Stimulated activated naive CD8-positive, alpha-beta T cell treated with anti-CD3 and anti-CD28 coated beads, Interleukin-15, amount 100 ng/mL, for 72 hours (primary cell): ENCODE measurements at regions not wholly inside any gene's neighbourhood (a gene's known extent, or its start where the extent isn't known, plus 50 kb on each side); places are given as distances from the start of the nearest gene placed in this dataset.
"Not testable (repeated sequence)": the region's sequence is repeated elsewhere in the genome, so short reads cannot be mapped to it uniquely, and the experiment has no call there.

ENCODE experiments used
- ATAC-seq: fragments of 150-1000 bp; cut with Tn5 transposase; 2 replicates; pipeline ENCODE4 v1.10.0; 2021; ENCODE audit warnings: mild to moderate bottlenecking, moderate library complexity
- DNase-seq, 2 donors: peaks; one replicate each; pipeline ENCODE4 v3.0.0; 2021 to 2022
- H3K27ac Mint-ChIP-seq, 2 donors: one replicate each; pipeline ENCODE4 v1.8.0; 2022; ENCODE audit warnings: mild to moderate bottlenecking in 2 of 2, mixed read lengths in 2 of 2, moderate library complexity in 2 of 2
- H3K27me3 Mint-ChIP-seq: one replicate; pipeline ENCODE4 v1.8.0; 2022; ENCODE audit warnings: mixed read lengths
- H3K4me1 Mint-ChIP-seq: one replicate; pipeline ENCODE4 v1.8.0; 2022; ENCODE audit warnings: mild to moderate bottlenecking, mixed read lengths
- H3K4me3 Mint-ChIP-seq, 2 donors: one replicate each; pipeline ENCODE4 v1.8.0; 2022; ENCODE audit warnings: mild to moderate bottlenecking in 2 of 2, mixed read lengths in 2 of 2, moderate library complexity in 1 of 2
- H3K9me3 Mint-ChIP-seq, 2 donors: one replicate each; pipeline ENCODE4 v1.8.0; 2022; ENCODE audit warnings: mixed read lengths in 2 of 2

GRCh38 chr1:224061436-224061835 lies 52.5 kb upstream of the FBXO28 start:
- no peaks in the 10 kb centered on the region for H3K27me3 Mint-ChIP-seq
- H3K4me3 Mint-ChIP-seq: no peak overlapping the region
- no peak for ATAC-seq
- H3K27ac Mint-ChIP-seq: no peak overlapping the region
- H3K9me3 Mint-ChIP-seq: no peaks in the 10 kb centered on the region
- no peaks in the 10 kb centered on the region for H3K4me1 Mint-ChIP-seq
- DNase-seq: no peak

- no peak overlapping the region for H3K4me3 Mint-ChIP-seq
- no peak overlapping the region for H3K27ac Mint-ChIP-seq
- no peaks in the 10 kb centered on the region for H3K4me1 Mint-ChIP-seq
- no peak for DNase-seq
- no peaks in the 10 kb centered on the region for H3K27me3 Mint-ChIP-seq
- ATAC-seq: no peak
- H3K9me3 Mint-ChIP-seq: no peaks in the 10 kb centered on the region
These were observed 53.9 kb upstream of the FBXO28 start for GRCh38 chr1:224059897-224060427.

GRCh38 chr1:224058303-224058702 lies 55.6 kb upstream of the FBXO28 start:
- Mint-ChIP-seq H3K27me3 (no peaks in the 10 kb centered on the region), H3K4me1 (no peaks in the 10 kb centered on the region), H3K9me3 (peaks cover 0 to 4% of the 10 kb centered on the region in 2 donors), H3K27ac (no peak overlapping the region), H3K4me3 (no peak overlapping the region)
- DNase-seq (no peak), ATAC-seq (no peak)

GRCh38 chr1:224057461-224058199 lies 56.3 kb upstream of the FBXO28 start:
- DNase-seq: no peak
- no peak overlapping the region for H3K4me3 Mint-ChIP-seq
- H3K9me3 Mint-ChIP-seq: peaks cover 0 to 4% of the 10 kb centered on the region in 2 donors
- H3K27ac Mint-ChIP-seq: no peak overlapping the region
- no peaks in the 10 kb centered on the region for H3K4me1 Mint-ChIP-seq
- no peak for ATAC-seq
- no peaks in the 10 kb centered on the region for H3K27me3 Mint-ChIP-seq

- DNase-seq (no peak), ATAC-seq (no peak)
- no peak overlapping the region for H3K27ac Mint-ChIP-seq
- peaks cover 0 to 4% of the 10 kb centered on the region in 2 donors for H3K9me3 Mint-ChIP-seq
- H3K4me1 Mint-ChIP-seq: no peaks in the 10 kb centered on the region
- H3K27me3 Mint-ChIP-seq: no peaks in the 10 kb centered on the region
- H3K4me3 Mint-ChIP-seq: no peak overlapping the region
These were observed 59.3 kb upstream of the FBXO28 start for GRCh38 chr1:224054611-224055010.

- Mint-ChIP-seq H3K27ac (no peak overlapping the region), H3K27me3 (no peaks in the 10 kb centered on the region), H3K4me1 (no peaks in the 10 kb centered on the region), H3K4me3 (no peak overlapping the region), H3K9me3 (peaks cover 0 to 4% of the 10 kb centered on the region in 2 donors)
- DNase-seq: no peak
- no peak for ATAC-seq
These were observed 59.9 kb upstream of the FBXO28 start for GRCh38 chr1:224054012-224054411.

GRCh38 chr1:224053456-224053855 lies 60.5 kb upstream of the FBXO28 start:
- peaks cover 0 to 4% of the 10 kb centered on the region in 2 donors for H3K9me3 Mint-ChIP-seq
- DNase-seq (no peak), ATAC-seq (no peak)
- no peak overlapping the region for H3K27ac Mint-ChIP-seq
- no peaks in the 10 kb centered on the region for H3K27me3 Mint-ChIP-seq
- H3K4me1 Mint-ChIP-seq: no peaks in the 10 kb centered on the region
- H3K4me3 Mint-ChIP-seq: no peak overlapping the region

GRCh38 chr1:224052772-224053171 lies 61.1 kb upstream of the FBXO28 start:
- no peak for DNase-seq
- Mint-ChIP-seq H3K4me1 (no peaks in the 10 kb centered on the region), H3K9me3 (peaks cover 0 to 4% of the 10 kb centered on the region in 2 donors), H3K4me3 (no peak overlapping the region), H3K27ac (no peak overlapping the region), H3K27me3 (no peaks in the 10 kb centered on the region)
- no peak for ATAC-seq

DNA sequence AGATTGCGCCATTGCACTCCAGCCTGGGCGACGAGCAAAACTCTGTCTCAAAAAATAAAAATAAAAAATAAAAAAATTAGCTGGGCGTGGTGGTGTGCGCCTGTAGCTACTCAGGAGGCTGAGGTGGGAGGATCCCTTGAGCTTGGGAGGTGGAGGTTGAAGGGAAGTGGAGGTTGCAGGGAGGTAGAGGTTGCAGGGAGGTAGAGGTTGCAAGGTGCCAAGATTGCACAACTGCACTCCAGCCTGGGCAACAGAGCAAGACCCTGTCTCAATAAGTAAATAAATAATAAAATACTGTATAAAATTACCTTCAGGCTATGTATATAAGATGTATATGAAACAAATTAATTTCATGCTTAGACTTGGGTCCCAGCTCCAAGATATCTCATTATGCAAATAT lies 62.1 kb upstream of the FBXO28 start:
- not testable (repeated sequence) for DNase-seq, H3K27ac Mint-ChIP-seq, H3K4me3 Mint-ChIP-seq, H3K27me3 Mint-ChIP-seq, H3K4me1 Mint-ChIP-seq, ATAC-seq, H3K9me3 Mint-ChIP-seq

- H3K27me3 Mint-ChIP-seq: no peaks in the 10 kb centered on the region
- no peaks in the 10 kb centered on the region for H3K4me1 Mint-ChIP-seq
- H3K4me3 Mint-ChIP-seq: no peak overlapping the region
- H3K27ac Mint-ChIP-seq: no peak overlapping the region
- ATAC-seq (no peak), DNase-seq (no peak)
- H3K9me3 Mint-ChIP-seq: peaks cover 0 to 4% of the 10 kb centered on the region in 2 donors
These were observed 62.9 kb upstream of the FBXO28 start for GRCh38 chr1:224051086-224051406.

- Mint-ChIP-seq H3K4me3 (no peak overlapping the region), H3K27me3 (peaks cover 4% of the 10 kb centered on the region), H3K27ac (no peak overlapping the region), H3K9me3 (no peaks in the 10 kb centered on the region), H3K4me1 (no peaks in the 10 kb centered on the region)
- no peak for DNase-seq
- no peak for ATAC-seq
These were observed 66.4 kb upstream of the FBXO28 start for GRCh38 chr1:224047538-224047937.

DNA sequence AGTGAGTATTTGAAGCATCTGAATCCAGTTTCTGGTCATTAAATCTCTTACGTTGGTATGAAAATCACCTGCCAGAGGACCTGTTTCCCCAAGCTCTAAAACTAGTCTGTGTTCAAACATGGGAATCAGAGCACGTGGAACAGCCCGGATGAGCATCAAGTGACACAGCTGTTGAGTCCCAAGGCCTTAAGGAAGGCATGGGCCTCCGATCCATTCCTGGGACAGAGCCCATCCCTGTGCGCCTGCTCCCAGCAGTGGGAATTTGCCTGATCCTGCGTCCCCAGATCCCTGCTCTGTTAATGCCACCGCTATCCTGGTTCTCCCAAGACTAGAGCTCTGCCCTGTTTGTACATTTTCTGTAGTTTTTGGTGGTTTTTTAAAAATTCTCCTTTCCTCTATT lies 68.4 kb upstream of the FBXO28 start:
- no peaks in the 10 kb centered on the region for H3K4me1 Mint-ChIP-seq
- no peak overlapping the region for H3K4me3 Mint-ChIP-seq
- no peak overlapping the region for H3K27ac Mint-ChIP-seq
- no peak for ATAC-seq
- no peak for DNase-seq
- H3K27me3 Mint-ChIP-seq: peaks cover 20% of the 10 kb centered on the region
- no peaks in the 10 kb centered on the region for H3K9me3 Mint-ChIP-seq

- no peaks in the 10 kb centered on the region for H3K4me1 Mint-ChIP-seq
- H3K4me3 Mint-ChIP-seq: no peak overlapping the region
- H3K27ac Mint-ChIP-seq: no peak overlapping the region
- peaks cover 20% of the 10 kb centered on the region for H3K27me3 Mint-ChIP-seq
- DNase-seq: no peak
- no peak for ATAC-seq
- H3K9me3 Mint-ChIP-seq: no peaks in the 10 kb centered on the region
These were observed 69.5 kb upstream of the FBXO28 start for GRCh38 chr1:224044420-224044819.

GRCh38 chr1:224042557-224043118 lies 71.3 kb upstream of the FBXO28 start:
- H3K9me3 Mint-ChIP-seq: no peaks in the 10 kb centered on the region
- no peak for DNase-seq
- no peaks in the 10 kb centered on the region for H3K4me1 Mint-ChIP-seq
- H3K27ac Mint-ChIP-seq: no peak overlapping the region
- ATAC-seq: peak; percentile 42
- no peak overlapping the region for H3K4me3 Mint-ChIP-seq
- H3K27me3 Mint-ChIP-seq: peaks cover 24% of the 10 kb centered on the region

- no peak for DNase-seq
- H3K4me3 Mint-ChIP-seq: no peak overlapping the region
- ATAC-seq: no peak
- no peaks in the 10 kb centered on the region for H3K9me3 Mint-ChIP-seq
- no peaks in the 10 kb centered on the region for H3K4me1 Mint-ChIP-seq
- H3K27me3 Mint-ChIP-seq: peaks cover 28% of the 10 kb centered on the region
- H3K27ac Mint-ChIP-seq: no peak overlapping the region
These were observed 72.9 kb upstream of the FBXO28 start for GRCh38 chr1:224041032-224041431.

DNA sequence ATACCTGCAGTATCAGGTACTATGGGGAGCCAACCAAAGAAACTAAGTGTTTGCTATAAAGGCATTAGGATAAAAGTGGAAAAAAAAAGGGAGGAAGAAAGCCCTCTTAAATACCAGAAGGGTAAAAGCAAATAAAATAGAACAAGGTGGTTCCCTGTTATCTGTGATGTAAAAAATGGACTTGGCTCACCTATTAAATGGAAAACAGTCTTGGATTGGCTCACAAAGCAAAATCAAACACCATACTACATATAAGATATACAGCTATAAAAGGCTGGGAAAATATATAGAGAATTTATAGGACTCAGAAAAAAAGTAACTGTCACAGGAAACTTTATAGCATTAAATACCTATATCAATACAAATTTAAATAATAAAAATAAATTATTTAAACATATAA lies 73.5 kb upstream of the FBXO28 start:
- not testable (repeated sequence) for ATAC-seq, H3K27ac Mint-ChIP-seq, H3K4me1 Mint-ChIP-seq, H3K9me3 Mint-ChIP-seq, H3K4me3 Mint-ChIP-seq, DNase-seq
- H3K27me3 Mint-ChIP-seq: peaks cover 28% of the 10 kb centered on the region

GRCh38 chr1:224040006-224040405 lies 73.9 kb upstream of the FBXO28 start:
- H3K4me1 Mint-ChIP-seq, H3K27ac Mint-ChIP-seq, ATAC-seq, H3K4me3 Mint-ChIP-seq, H3K9me3 Mint-ChIP-seq, DNase-seq: not testable (repeated sequence)
- H3K27me3 Mint-ChIP-seq: peaks cover 28% of the 10 kb centered on the region
